DMS 273 (cell line): ENCODE measurements at regions not wholly inside any gene's neighbourhood (a gene's known extent, or its start where the extent isn't known, plus 50 kb on each side); places are given as distances from the start of the nearest gene placed in this dataset.

Experiments
- DNase-seq: peaks from one replicate; lab custom pipeline; 2025; ENCODE audit not compliant: unreplicated experiment; lab: John Stamatoyannopoulos, UW

DNA sequence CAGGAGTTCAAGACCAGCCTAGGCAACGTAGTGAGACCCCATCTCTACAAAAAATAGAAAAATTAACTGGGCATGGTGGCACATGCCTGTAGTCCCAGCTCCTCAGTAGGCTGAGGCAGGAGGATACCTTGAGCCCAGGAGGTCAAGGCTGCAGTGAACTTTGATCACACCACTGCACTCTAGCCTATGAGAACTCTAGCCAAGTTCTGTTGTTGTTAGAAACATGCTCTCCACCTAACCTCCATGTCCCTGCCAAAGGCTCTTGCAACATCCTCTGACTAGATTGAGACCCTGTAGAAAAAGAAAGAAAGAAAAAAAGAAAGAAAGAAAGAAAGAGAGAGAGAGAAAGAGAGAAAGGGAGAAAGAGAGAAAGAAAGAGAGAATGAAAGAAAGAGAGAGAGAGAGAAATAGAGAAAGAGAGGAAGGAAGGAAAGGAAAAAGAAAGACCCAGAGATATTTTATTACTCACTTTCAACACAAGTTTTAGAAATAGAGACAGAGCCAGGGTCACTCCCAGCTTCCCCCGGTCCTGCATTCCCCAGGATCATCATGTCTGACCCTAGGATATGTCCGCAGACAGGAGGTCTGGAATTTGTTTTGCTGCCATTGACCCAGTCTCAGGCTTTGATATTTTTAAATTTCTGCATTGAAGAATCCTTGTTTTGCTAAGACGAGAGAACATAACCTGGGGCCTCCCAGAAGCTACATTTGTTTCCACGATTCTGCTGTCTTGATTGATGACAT, 376.5 kb upstream of the CDH5 start:
- no peak for DNase-seq

- DNase-seq = no peak
Observed at GRCh38 chr16:65988024-65988595, 378.4 kb upstream of the CDH5 start.

- DNase-seq = no peak
Observed at GRCh38 chr16:65984296-65984695, 382.2 kb upstream of the CDH5 start.

DNA sequence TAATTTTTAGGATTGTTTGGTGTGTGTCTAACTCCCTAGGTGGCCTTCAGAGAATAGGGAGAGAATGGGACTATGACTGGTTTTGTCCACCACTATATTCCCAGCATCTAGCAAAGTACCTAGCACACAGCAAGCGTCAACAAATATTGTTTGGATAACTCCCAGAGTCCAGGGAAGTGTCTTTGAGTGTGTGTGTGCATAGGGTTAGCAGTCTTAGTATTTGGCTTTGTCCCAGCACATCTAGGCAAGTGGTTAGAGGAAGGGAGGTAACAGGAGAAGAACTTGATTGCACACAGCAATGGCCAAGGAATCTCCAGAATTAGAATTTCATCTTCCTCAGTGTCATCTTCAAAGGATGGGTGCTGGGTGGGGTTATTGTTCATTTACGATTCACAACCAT, 385.4 kb upstream of the CDH5 start:
- no peak for DNase-seq

DNA sequence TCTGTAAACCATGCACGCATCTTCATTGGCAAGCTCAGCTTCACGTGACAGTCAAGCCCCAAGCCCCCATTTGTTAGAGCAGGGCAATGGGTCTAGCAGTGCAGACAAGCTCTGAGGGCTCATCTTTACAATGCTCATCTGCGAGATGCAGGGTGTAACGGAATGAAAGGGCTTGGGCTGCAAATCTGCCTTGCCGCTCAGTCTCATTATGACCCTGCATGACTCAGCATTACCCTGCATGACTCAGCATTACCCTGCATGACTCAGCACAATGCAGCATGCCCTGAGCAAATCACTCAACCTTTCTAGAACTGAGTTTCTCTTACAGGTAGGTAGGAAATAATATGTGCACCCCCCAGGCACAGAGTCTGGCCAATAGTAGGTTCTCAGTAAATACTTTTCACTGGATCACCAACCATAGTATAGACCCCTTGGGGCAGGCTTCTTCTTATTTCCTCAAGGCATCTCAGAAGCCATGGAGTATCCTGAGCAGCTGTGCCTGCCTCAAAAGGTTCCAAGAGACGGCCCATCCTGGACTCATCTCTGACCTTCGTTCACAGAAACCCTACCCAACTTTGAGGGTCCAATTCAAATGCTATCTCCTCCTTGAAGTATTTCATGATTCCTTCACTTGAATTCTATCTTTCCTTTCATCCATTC, 391.3 kb upstream of the CDH5 start:
- DNase-seq = no peak

GRCh38 chr16:65967376-65967775, 399.1 kb upstream of the CDH5 start:
- DNase-seq = no peak

- no peak for DNase-seq
Observed at GRCh38 chr16:65965628-65966027, 400.9 kb upstream of the CDH5 start.

DNA sequence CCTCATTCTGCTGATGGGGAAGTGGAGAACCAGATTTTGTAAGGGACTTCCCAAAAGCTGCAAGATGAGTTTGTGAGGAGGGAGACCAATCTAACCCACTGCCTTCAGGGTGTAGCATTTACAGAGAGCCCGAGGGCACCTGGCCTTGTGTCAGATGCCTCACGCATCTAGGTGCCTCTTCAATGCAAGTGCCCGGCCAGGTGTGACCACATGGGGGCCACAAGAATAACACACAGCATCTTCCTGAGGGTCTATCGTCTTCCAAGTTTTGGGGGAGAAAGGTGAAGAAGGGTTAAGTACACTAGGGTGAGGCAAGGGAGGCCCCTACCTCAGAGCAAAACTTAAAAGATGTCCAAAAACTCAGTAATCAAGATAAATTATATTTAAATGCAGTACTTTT, 401.7 kb upstream of the CDH5 start:
- DNase-seq = no peak

GRCh38 chr16:65961476-65962143, 404.9 kb upstream of the CDH5 start:
- DNase-seq = no peak

- DNase-seq = no peak
Observed at GRCh38 chr16:65959983-65960382, 406.5 kb upstream of the CDH5 start.

- no peak for DNase-seq
Observed at GRCh38 chr16:65958086-65958485, 408.4 kb upstream of the CDH5 start.

DNA sequence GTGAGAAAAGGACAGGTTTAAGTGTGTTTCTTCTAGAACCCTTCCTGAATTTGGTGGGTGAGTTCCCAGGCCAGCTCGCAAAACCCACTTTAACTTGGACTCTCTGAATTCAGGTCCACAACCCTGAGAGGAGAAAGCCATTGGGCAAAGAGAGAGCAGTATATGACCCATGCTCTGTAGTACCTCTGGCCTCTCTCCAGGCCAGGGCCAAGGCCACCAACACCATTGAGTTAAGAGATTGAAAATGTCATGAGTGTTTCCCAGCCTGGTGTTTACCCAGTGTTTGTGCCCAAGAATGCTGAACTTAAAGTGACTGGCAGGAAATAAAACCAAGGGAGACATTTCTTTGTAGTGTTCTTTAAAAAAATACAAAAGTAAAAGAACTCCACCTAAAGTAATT, 410.4 kb upstream of the CDH5 start:
- DNase-seq = no peak

DNA sequence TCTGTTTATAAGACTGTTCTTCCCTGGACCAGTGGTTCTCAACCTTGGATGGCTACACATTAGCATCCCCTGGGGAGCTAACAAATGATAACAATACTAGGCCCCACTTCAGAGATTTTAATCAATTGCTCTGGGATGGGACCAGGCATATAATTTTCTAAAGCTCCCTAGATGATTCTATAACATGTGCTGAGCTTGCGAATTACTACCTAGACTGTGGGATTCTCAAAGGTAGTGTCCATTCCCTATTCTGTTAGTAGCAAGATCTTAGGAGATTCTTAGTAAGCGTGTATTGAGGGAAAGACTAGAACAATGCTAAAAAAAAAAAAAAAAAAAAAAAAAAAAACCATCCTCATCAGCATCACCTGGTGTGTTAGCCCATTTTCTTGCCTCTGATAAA, 412.0 kb upstream of the CDH5 start:
- no peak for DNase-seq

DNA sequence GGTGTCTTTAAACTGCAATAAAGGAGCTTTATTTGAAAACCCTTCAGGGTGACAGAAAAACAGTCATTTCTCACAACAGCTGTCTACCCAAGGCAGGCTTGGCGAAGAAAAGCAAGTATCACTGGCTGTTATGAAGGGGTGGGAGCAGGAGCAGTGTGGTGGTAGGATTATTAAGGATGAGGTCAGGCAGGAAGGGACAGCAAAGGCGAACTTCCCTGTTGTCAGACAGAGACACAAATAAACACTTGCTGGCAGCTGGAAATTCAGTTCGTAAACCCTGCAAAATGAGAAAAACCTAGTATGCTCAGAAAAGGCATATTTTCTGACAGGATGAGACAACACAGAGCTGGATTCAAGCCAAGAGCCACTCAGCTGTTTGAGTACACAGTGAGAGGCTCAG, 416.3 kb upstream of the CDH5 start:
- no peak for DNase-seq

DNA sequence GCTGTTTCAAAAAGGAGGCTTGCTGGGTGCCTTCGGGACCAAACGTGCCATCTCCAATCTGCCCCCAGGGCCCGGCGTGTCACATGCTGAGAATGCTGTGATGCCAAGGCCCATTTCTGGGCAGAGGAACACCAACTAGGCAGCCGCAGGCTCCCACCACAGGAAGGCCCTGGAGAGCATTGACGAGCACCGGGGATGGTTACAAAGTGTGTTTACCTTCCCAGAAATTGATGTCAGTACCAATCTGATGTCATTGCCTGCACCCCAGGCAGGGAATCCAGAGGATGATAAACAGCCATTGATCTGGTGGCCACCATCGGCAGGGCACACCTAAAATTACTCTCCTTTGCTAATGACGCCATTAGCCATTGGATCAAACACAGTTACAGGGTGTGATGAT, 418.1 kb upstream of the CDH5 start:
- no peak for DNase-seq

DNA sequence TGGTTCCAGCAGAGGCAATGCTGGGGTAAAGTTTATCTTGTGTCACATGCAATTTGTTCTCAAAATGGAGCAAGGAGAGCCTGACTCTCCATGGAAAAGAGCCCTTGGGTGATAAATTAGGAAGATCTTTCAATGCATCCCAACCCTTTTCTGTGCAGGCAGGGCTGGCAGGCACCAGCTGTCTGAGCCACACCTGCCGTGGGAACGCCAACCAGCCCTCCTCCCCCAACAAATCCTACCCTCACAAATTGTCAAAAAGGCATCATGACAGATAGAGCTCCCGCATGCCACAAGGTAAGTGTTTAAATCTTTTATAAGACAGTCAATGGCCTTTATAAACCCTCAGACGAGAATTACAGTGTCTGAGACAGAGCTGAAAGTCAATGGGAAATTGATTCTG, 418.5 kb upstream of the CDH5 start:
- no peak for DNase-seq

- DNase-seq = no peak
Observed at GRCh38 chr16:65945493-65945892, 421.0 kb upstream of the CDH5 start.

GRCh38 chr16:65944361-65944760, 422.1 kb upstream of the CDH5 start:
- DNase-seq = no peak

- no peak for DNase-seq
Observed at GRCh38 chr16:65940711-65941110, 425.8 kb upstream of the CDH5 start.

DNA sequence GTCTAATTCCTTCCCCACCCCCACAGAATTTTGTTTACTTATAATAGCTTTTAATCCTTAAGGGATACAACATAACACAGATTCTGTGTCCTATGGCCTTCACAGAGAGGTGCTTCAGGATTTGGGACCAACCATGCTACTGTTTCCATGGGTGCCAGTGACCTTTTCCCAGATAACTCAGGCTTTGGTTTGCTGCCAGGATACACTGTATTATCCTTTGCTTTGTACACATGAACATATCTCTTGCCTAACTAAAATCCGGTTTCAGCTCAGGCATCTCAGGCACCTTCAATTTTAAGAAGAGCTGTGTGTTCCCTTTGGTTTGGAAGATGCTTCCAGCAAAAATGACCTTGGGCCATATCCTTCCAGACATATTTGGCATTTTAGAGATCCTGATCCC, 428.4 kb upstream of the CDH5 start:
- DNase-seq = no peak

DNA sequence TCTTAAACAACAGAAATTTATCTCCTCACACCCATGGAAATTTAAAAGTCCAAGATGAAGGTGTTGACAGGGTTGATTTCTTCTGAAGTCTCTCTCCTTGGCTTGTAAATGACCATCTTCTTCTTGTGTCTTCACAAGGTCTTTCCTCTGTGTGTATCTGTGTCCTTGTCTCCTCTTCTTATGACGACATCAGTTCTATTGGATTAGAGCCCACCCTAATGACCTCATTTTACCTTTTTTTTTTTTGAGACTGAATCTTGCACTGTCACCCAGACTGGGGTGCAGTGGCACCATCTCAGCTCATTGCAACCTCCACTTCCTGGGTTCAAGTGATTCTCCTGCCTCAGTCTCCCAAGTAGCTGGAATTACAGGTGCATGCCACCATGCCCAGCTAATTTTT, 429.0 kb upstream of the CDH5 start:
- DNase-seq = no peak

GRCh38 chr16:65936096-65936495, 430.4 kb upstream of the CDH5 start:
- DNase-seq = no peak
